ENCODE measurements at regions not wholly inside any gene's neighbourhood (a gene's known extent, or its start where the extent isn't known, plus 50 kb on each side); places are given as distances from the start of the nearest gene placed in this dataset.

- POLR2A ChIA-PET (ENCODE audit: unreplicated experiment) = no interaction called here
- TF ChIP-seq MXI1 (IDR thresholded peaks at IDR 0.05; ENCODE audit: borderline replicate concordance, low read depth, low read length) (no peak), SMC3 (IDR thresholded peaks at IDR 0.05; ENCODE audit: low read depth, low read length) (no peak)
- H4K8ac ChIP-seq (ENCODE audit: low read depth in 2 of 2, low read length in 2 of 2) = no peak overlapping the region
- H3K18ac ChIP-seq (ENCODE audit: low read depth, low read length) = no peak overlapping the region
- no peak overlapping the region for H4K91ac ChIP-seq (ENCODE audit: insufficient read depth, low read depth, low read length)
- intact Hi-C loops (cut with micrococcal nuclease) (no loop called here), dilution Hi-C loops (cut with HindIII; ENCODE audit: low sequenced_read_pairs, unreplicated experiment) (no loop called here), in situ Hi-C loops (cut with MboI; ENCODE audit: low sequenced_read_pairs) (no loop called here)
- peaks cover 2% of the 10 kb centered on the region; the same call in 1 of the 2 replicates for H3K9me3 ChIP-seq (ENCODE audit: control insufficient read depth, insufficient read depth, low read length)
- no peak overlapping the region for H3K56ac ChIP-seq (ENCODE audit: extremely low read depth, insufficient read depth, low read length)
- no peaks in the 10 kb centered on the region for H3K36me3 ChIP-seq (ENCODE audit: control insufficient read depth, insufficient read depth, low read length)
- H2BK20ac ChIP-seq (ENCODE audit: low read depth, low read length) = no peak overlapping the region
- H3K27me3 ChIP-seq (ENCODE audit: control insufficient read depth, insufficient read depth, low read length) = peaks cover 9% of the 10 kb centered on the region; the same call in 1 of the 2 replicates
- no peak overlapping the region for H3K27ac ChIP-seq (ENCODE audit: insufficient read depth, low read length)
- no peaks in the 10 kb centered on the region for H3K9me1 ChIP-seq (ENCODE audit: insufficient read depth, low read length)
- no peak overlapping the region for H3K4ac ChIP-seq (ENCODE audit: low read depth, low read length)
- DNase-seq = no peak
- H2AFZ ChIP-seq (replicated peaks; ENCODE audit: low read length, poor library complexity) = no peak overlapping the region
- no peaks in the 10 kb centered on the region for H4K20me1 ChIP-seq (ENCODE audit: insufficient read depth, low read length)
- no TSS peak for BruUV-seq (replicated peaks)
- H3K23ac ChIP-seq (ENCODE audit: low read depth, low read length) = no peak overlapping the region
- no peak overlapping the region for H3K14ac ChIP-seq (replicated peaks; ENCODE audit: low read depth, low read length)
- no peak overlapping the region for H2AK5ac ChIP-seq (ENCODE audit: low read depth, low read length)
- no peaks in the 10 kb centered on the region for H3K79me1 ChIP-seq (ENCODE audit: low read depth in 1 of 2, low read length in 2 of 2)
- H2BK5ac ChIP-seq (ENCODE audit: low read depth, low read length, poor library complexity, severe bottlenecking) = no peak overlapping the region
- H3K4me3 ChIP-seq (ENCODE audit: insufficient read depth, low read depth, low read length) = no peak overlapping the region
- WGBS, 2 experiments (ENCODE audit: extremely low coverage in 2 of 2, insufficient read length in 1 of 2) = no CpG with 5 or more reads among the region's 6 CpGs
- H3K4me1 ChIP-seq (ENCODE audit: control insufficient read depth, insufficient read depth, low read length) = no peaks in the 10 kb centered on the region
- H2BK15ac ChIP-seq (ENCODE audit: low read depth, low read length) = no peak overlapping the region
- H3K4me2 ChIP-seq (ENCODE audit: low read depth, low read length) = no peak overlapping the region
- H2BK120ac ChIP-seq (ENCODE audit: low read depth, low read length) = no peak overlapping the region
- no peak overlapping the region for H3K9ac ChIP-seq (ENCODE audit: low read depth, low read length)
- H2AK9ac ChIP-seq (replicated peaks; ENCODE audit: low read depth, low read length, poor library complexity) = no peak overlapping the region
- CTCF ChIA-PET = no interaction called here
- H4K5ac ChIP-seq (ENCODE audit: low read depth, low read length) = no peak overlapping the region
- ATAC-seq (ENCODE audit: low read depth) = no peak
These were observed 411.5 kb upstream of the PROK2 start for GRCh38 chr3:72196377-72196929.

All from IMR-90 (cell line).